ENCODE measurements at regions not wholly inside any gene's neighbourhood (a gene's known extent, or its start where the extent isn't known, plus 50 kb on each side); places are given as distances from the start of the nearest gene placed in this dataset.

GRCh38 chr16:79795556-79795955, 195.0 kb upstream of the MAF start:
- Histone ChIP-seq H2AFZ (ENCODE audit: insufficient read depth, low read depth, low read length, poor library complexity, severe bottlenecking) (no peak overlapping the region), H4K20me1 (ENCODE audit: control insufficient read depth, insufficient read depth, low read length, poor library complexity, severe bottlenecking) (no peaks in the 10 kb centered on the region), H3K79me2 (ENCODE audit: control insufficient read depth, insufficient read depth, low read length) (no peaks in the 10 kb centered on the region), H3K27ac (ENCODE audit: low read length in 2 of 2) (no peak overlapping the region), H3K36me3 (replicated peaks in 1 of 2; ENCODE audit: control extremely low read depth in 1 of 2, control insufficient read depth in 1 of 2, extremely low read depth in 1 of 2, insufficient read depth in 2 of 2, low read length in 1 of 2) (no peaks in the 10 kb centered on the region), H3K4me2 (replicated peaks; ENCODE audit: low read depth, low read length, poor library complexity, severe bottlenecking) (no peak overlapping the region), H3K4me1 (ENCODE audit: control insufficient read depth in 2 of 2, insufficient read depth in 2 of 2, low read length in 2 of 2) (no peaks in the 10 kb centered on the region), H3K4me3 (ENCODE audit: control extremely low read depth in 1 of 5, extremely low read depth in 1 of 5, insufficient read depth in 1 of 5, low read depth in 2 of 5, low read length in 4 of 5) (no peak overlapping the region), H3K9ac (ENCODE audit: low read length) (no peak overlapping the region), H3K27me3 (replicated peaks in 1 of 4; ENCODE audit: control extremely low read depth in 1 of 4, control insufficient read depth in 3 of 4, insufficient read depth in 4 of 4, low read length in 3 of 4) (no peaks in the 10 kb centered on the region), H3K9me3 (ENCODE audit: control extremely low read depth in 1 of 3, control insufficient read depth in 2 of 3, insufficient read depth in 1 of 3, low read length in 2 of 3) (peaks cover 0 to 2% (median 0%) of the 10 kb centered on the region in 3 donors)
- POLR2A ChIA-PET: no interaction called here
- Mint-ChIP-seq H3K4me3 (no peak overlapping the region), H3K4me1 (no peaks in the 10 kb centered on the region), H3K9me3 (ENCODE audit: insufficient read depth) (no peaks in the 10 kb centered on the region), H3K27ac (no peak overlapping the region), H3K27me3 (peaks cover 4% of the 10 kb centered on the region)
- TF ChIP-seq CTCF (IDR thresholded peaks at IDR 0.05) (no peak), EZH2 (IDR thresholded peaks at IDR 0.05; ENCODE audit: borderline replicate concordance, insufficient read depth, low read depth, low read length, poor library complexity, severe bottlenecking) (no peak)
- WGBS (ENCODE audit: insufficient coverage): 93% methylated on average over 2 of the region's 4 CpGs
- intact Hi-C loops (cut with micrococcal nuclease): no loop called here
- no peak for DNase-seq
- CTCF ChIA-PET: no interaction called here
- no peak for ATAC-seq (ENCODE audit: low read depth)

- peaks cover under 1% of the 10 kb centered on the region for H3K27me3 Mint-ChIP-seq
These were observed 194.4 kb upstream of the MAF start for GRCh38 chr16:79794941-79795340.

More at GRCh38 chr16:79794941-79795340, 194.4 kb upstream of the MAF start:
- Histone ChIP-seq H3K27ac (ENCODE audit: low read length in 2 of 2) (no peak overlapping the region), H3K4me3 (ENCODE audit: control extremely low read depth in 1 of 5, extremely low read depth in 1 of 5, insufficient read depth in 1 of 5, low read depth in 2 of 5, low read length in 4 of 5) (no peak overlapping the region), H3K4me2 (replicated peaks; ENCODE audit: low read depth, low read length, poor library complexity, severe bottlenecking) (no peak overlapping the region), H4K20me1 (ENCODE audit: control insufficient read depth, insufficient read depth, low read length, poor library complexity, severe bottlenecking) (no peaks in the 10 kb centered on the region), H3K27me3 (replicated peaks in 1 of 4; ENCODE audit: control extremely low read depth in 1 of 4, control insufficient read depth in 3 of 4, insufficient read depth in 4 of 4, low read length in 3 of 4) (no peaks in the 10 kb centered on the region), H3K36me3 (replicated peaks in 1 of 2; ENCODE audit: control extremely low read depth in 1 of 2, control insufficient read depth in 1 of 2, extremely low read depth in 1 of 2, insufficient read depth in 2 of 2, low read length in 1 of 2) (no peaks in the 10 kb centered on the region), H3K79me2 (ENCODE audit: control insufficient read depth, insufficient read depth, low read length) (no peaks in the 10 kb centered on the region), H3K4me1 (ENCODE audit: control insufficient read depth in 2 of 2, insufficient read depth in 2 of 2, low read length in 2 of 2) (no peaks in the 10 kb centered on the region), H3K9me3 (ENCODE audit: control extremely low read depth in 1 of 3, control insufficient read depth in 2 of 3, insufficient read depth in 1 of 3, low read length in 2 of 3) (peaks cover 0 to 2% (median 0%) of the 10 kb centered on the region in 3 donors), H3K9ac (ENCODE audit: low read length) (no peak overlapping the region), H2AFZ (ENCODE audit: insufficient read depth, low read depth, low read length, poor library complexity, severe bottlenecking) (no peak overlapping the region)
- Mint-ChIP-seq H3K9me3 (ENCODE audit: insufficient read depth) (no peaks in the 10 kb centered on the region), H3K4me1 (no peaks in the 10 kb centered on the region), H3K27ac (no peak overlapping the region), H3K4me3 (no peak overlapping the region)
- CTCF ChIA-PET: no interaction called here
- ATAC-seq (ENCODE audit: low read depth) (no peak), DNase-seq (no peak)
- intact Hi-C loops (cut with micrococcal nuclease): no loop called here
- 97% methylated on average over 7 of the region's 8 CpGs for whole genome bisulfite sequencing (ENCODE audit: insufficient coverage)
- POLR2A ChIA-PET: no interaction called here
- TF ChIP-seq CTCF (IDR thresholded peaks at IDR 0.05): no peak
- TF ChIP-seq EZH2 (IDR thresholded peaks at IDR 0.05; ENCODE audit: borderline replicate concordance, insufficient read depth, low read depth, low read length, poor library complexity, severe bottlenecking): no peak
